Right cardiac atrium (tissue), 5 donors: ENCODE measurements at regions not wholly inside any gene's neighbourhood (a gene's known extent, or its start where the extent isn't known, plus 50 kb on each side); places are given as distances from the start of the nearest gene placed in this dataset.
"Not testable (repeated sequence)": the region's sequence is repeated elsewhere in the genome, so short reads cannot be mapped to it uniquely, and the experiment has no call there.

ENCODE experiments used
- ATAC-seq, 2 donors: fragments of 200-7000 bp; cut with Tn5 transposase; one replicate each; pipeline versions ENCODE4 v1.8.0 to v1.9.1; 2020; ENCODE audit warnings: moderate library complexity in 2 of 2, mild to moderate bottlenecking in 1 of 2
- DNase-seq, 3 donors: peaks; one replicate each; pipeline ENCODE4 v3.0.0-alpha.2; 2020
- H3K27ac ChIP-seq: one replicate; pipeline ENCODE4 v1.5.1; 2013; ENCODE audit warnings: mild to moderate bottlenecking, low read length, control low read depth, moderate library complexity
- H3K27me3 ChIP-seq: one replicate; pipeline ENCODE4 v1.6.1; 2013; ENCODE audit not compliant: control insufficient read depth, insufficient read depth
- H3K4me1 ChIP-seq: one replicate; pipeline ENCODE4 v1.6.1; 2013; ENCODE audit warnings: low read length; ENCODE audit not compliant: control insufficient read depth, insufficient read depth
- H3K4me3 ChIP-seq: one replicate; pipeline ENCODE4 v1.5.1; 2013; ENCODE audit warnings: low read length, control low read depth
- H3K9me3 ChIP-seq: one replicate; pipeline ENCODE4 v1.6.1; 2013; ENCODE audit warnings: low read length; ENCODE audit not compliant: control insufficient read depth
- whole genome bisulfite sequencing: extraction: QIAGEN DNeasy Blood & Tissue Kit; methylation state at CpG from one replicate; pipeline ENCODE4 v1.1.7; 2013; 5-methylcytosine and 5-hydroxymethylcytosine counted together
- intact Hi-C, 4 donors: fragments of 100-400 bp; cut with DNase I; formaldehyde crosslinking; loops; one replicate each; pipeline versions ENCODE4 v1.11.0 to v1.14.0; 2022 to 2023
- donor health status: healthy with polysubstance abuse.
- donor health status: DM: no; HTN: yes; CAD: no.
- donor health status: DM: no; HTN: no; CAD: no.
- donor health status: DM: no; HTN: yes; CAD: no; lungs with severe emphysema.
- donor health status: DM: yes; HTN: yes; CAD: no.

- Histone ChIP-seq H3K27me3 (no peaks in the 10 kb centered on the region), H3K4me3 (no peak overlapping the region), H3K9me3 (no peaks in the 10 kb centered on the region), H3K4me1 (no peaks in the 10 kb centered on the region), H3K27ac (no peak overlapping the region)
- DNase-seq (no peak), ATAC-seq (no peak)
- 95% methylated on average over 3 of the region's 3 CpGs for WGBS
- intact Hi-C loops: no loop called here
These were observed 240.2 kb downstream of the NEBL start for GRCh38 chr10:20656886-20657285.

- ATAC-seq, H3K9me3 ChIP-seq, H3K27ac ChIP-seq, H3K4me3 ChIP-seq, DNase-seq, H3K27me3 ChIP-seq, H3K4me1 ChIP-seq, intact Hi-C loops: not testable (repeated sequence)
- WGBS: 92% methylated on average over 5 of the region's 5 CpGs
These were observed 244.7 kb downstream of the NEBL start for GRCh38 chr10:20652424-20652823.

DNA sequence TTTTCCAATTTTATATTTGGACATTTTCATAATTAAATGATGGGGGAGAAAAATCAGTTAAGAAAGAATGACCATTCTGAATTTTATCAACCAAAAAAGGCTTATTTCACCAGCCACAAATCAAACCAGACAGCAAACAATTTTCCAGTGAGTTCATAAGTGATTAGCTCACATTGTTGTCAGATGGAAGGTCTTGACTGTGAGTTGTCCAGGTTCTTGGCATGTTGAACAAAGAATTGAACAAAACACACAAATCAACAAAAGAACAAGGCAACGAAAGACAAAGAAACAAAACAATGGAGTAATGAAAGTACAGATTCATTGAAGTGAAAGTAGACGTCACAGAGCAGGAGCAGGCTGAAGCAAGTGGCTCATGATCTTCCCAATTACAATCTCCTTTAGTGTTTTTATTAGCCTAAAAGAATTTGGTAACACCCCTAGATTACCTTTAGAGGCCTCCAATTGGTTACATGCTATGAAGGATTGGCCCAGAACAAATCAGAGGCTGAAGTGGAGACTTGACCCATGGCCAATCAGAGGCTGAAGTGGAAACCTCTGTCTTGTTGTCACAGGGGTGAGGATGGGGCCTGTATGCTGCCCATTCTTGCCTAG is 248.7 kb downstream of the NEBL start:
- no peak for ATAC-seq
- no peaks in the 10 kb centered on the region for H3K9me3 ChIP-seq
- no peak for DNase-seq
- H3K4me1 ChIP-seq: no peaks in the 10 kb centered on the region
- no peak overlapping the region for H3K27ac ChIP-seq
- H3K4me3 ChIP-seq: no peak overlapping the region
- H3K27me3 ChIP-seq: no peaks in the 10 kb centered on the region
- 79% methylated on average over 2 of the region's 2 CpGs for WGBS
- intact Hi-C loops: no loop called here

GRCh38 chr10:20647756-20648155 is 249.4 kb downstream of the NEBL start:
- intact Hi-C loops: no loop called here
- no peak for ATAC-seq
- Histone ChIP-seq H3K27ac (no peak overlapping the region), H3K27me3 (no peaks in the 10 kb centered on the region), H3K4me3 (no peak overlapping the region), H3K9me3 (no peaks in the 10 kb centered on the region), H3K4me1 (no peaks in the 10 kb centered on the region)
- no peak for DNase-seq

- ATAC-seq (no peak), DNase-seq (no peak)
- no peak overlapping the region for H3K4me3 ChIP-seq
- WGBS: 85% methylated on average over 8 of the region's 8 CpGs
- no peaks in the 10 kb centered on the region for H3K4me1 ChIP-seq
- intact Hi-C loops: no loop called here
- no peak overlapping the region for H3K27ac ChIP-seq
- no peaks in the 10 kb centered on the region for H3K27me3 ChIP-seq
- H3K9me3 ChIP-seq: no peaks in the 10 kb centered on the region
These were observed 252.7 kb downstream of the NEBL start for GRCh38 chr10:20644421-20644820.

DNA sequence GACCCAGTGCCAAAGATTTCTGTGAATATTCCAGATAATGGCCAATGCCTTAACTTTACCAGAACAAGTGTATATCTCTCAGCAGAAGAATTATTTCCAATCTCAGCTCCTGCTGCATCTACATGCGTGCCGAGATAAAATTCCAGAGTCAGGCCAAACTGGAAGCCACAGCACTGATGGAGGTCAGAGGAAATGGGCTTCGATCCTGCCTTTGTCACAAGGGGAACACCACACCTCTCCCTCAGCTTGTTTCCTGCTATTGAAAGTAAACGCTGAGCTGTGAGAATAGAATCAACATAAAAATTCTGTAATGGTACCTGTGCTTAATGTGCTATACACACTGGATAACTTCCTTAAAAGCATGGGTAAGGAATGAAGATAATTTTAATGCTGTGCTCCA is 255.5 kb downstream of the NEBL start:
- no peak for DNase-seq
- H3K4me1 ChIP-seq: no peaks in the 10 kb centered on the region
- H3K27me3 ChIP-seq: no peaks in the 10 kb centered on the region
- no peak overlapping the region for H3K4me3 ChIP-seq
- H3K9me3 ChIP-seq: no peaks in the 10 kb centered on the region
- no peak overlapping the region for H3K27ac ChIP-seq
- 41% methylated on average over 4 of the region's 4 CpGs for WGBS
- peak; percentile 48 to 74 for ATAC-seq
- intact Hi-C loops: no loop called here

DNA sequence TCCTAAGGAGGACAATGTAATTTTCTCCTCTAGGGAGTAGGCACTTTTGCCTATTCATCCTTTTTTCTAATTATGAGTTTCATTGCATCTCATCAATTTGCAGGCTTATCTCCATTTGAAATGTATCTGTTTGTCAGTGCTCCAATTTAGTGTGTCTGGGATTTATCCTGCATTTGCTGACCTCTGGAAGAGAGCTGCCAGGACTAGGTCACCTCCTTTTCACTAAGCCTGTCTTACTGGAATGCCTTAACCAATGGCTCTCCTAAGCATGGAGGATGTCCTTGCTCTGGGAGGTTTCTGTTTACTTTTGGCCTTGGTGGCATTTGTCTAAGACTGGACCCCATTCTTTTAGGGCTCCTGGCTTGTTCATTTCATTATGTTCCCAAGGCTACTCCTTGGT is 261.5 kb downstream of the NEBL start:
- DNase-seq (no peak), ATAC-seq (no peak)
- Histone ChIP-seq H3K27ac (no peak overlapping the region), H3K4me1 (no peaks in the 10 kb centered on the region), H3K27me3 (no peaks in the 10 kb centered on the region), H3K4me3 (no peak overlapping the region), H3K9me3 (no peaks in the 10 kb centered on the region)
- intact Hi-C loops: no loop called here

DNA sequence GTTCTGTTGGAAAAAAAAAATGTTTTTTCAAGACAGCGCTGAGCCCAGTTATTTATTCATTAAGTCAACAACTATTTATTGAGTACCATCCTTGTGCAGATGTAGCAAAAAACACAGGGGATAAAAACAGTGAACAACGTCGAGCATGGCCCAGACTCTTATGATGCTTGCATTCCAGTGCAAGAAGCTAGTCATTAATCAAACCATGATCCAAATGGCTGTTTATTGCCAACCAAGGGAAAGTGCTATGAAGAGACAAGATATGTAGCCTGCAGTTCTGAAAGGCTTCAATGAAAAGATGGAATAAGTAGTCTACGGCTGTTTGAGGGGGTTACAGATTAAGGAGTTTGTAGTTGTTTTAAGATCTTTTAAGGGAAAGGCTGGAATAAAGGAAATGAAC is 262.3 kb downstream of the NEBL start:
- no peak for DNase-seq
- no peak overlapping the region for H3K4me3 ChIP-seq
- ATAC-seq: no peak
- WGBS: 65% methylated on average over 4 of the region's 4 CpGs
- no peaks in the 10 kb centered on the region for H3K9me3 ChIP-seq
- H3K4me1 ChIP-seq: no peaks in the 10 kb centered on the region
- no peak overlapping the region for H3K27ac ChIP-seq
- no peaks in the 10 kb centered on the region for H3K27me3 ChIP-seq
- intact Hi-C loops: no loop called here

- Histone ChIP-seq H3K27ac (no peak overlapping the region), H3K4me1 (no peaks in the 10 kb centered on the region), H3K9me3 (no peaks in the 10 kb centered on the region), H3K4me3 (no peak overlapping the region), H3K27me3 (no peaks in the 10 kb centered on the region)
- no peak for DNase-seq
- WGBS: 83% methylated on average over 4 of the region's 4 CpGs
- intact Hi-C loops: no loop called here
- ATAC-seq: no peak
These were observed 263.4 kb downstream of the NEBL start for GRCh38 chr10:20633714-20634113.

- ATAC-seq: no peak
- Histone ChIP-seq H3K27ac (no peak overlapping the region), H3K9me3 (no peaks in the 10 kb centered on the region), H3K27me3 (no peaks in the 10 kb centered on the region), H3K4me1 (no peaks in the 10 kb centered on the region), H3K4me3 (no peak overlapping the region)
- intact Hi-C loops: no loop called here
- no peak for DNase-seq
- WGBS: 79% methylated on average over 2 of the region's 2 CpGs
These were observed 264.4 kb downstream of the NEBL start for GRCh38 chr10:20632696-20633095.

DNA sequence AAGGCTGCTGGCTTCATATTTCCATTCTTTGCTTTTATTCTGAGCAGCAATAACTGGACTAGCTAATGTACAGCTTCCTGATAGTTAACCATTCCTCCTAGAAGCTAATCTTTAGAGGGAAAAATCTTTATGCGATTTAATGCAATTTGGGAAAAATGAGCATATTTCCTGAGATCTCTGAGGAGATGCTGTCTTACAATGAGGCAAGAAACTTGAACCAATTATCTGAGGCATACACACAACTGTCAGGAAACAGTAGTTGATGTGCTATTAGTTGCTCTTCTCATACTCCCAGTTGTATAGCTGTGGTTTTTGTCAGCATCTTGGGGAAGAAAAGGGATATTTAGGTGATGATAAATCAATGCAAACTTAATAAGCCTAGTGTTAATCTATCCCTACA is 265.9 kb downstream of the NEBL start:
- H3K27me3 ChIP-seq: no peaks in the 10 kb centered on the region
- WGBS: 88% methylated on average over 1 of the region's 1 CpG
- no peak overlapping the region for H3K4me3 ChIP-seq
- intact Hi-C loops: no loop called here
- H3K4me1 ChIP-seq: no peaks in the 10 kb centered on the region
- H3K9me3 ChIP-seq: no peaks in the 10 kb centered on the region
- DNase-seq (no peak), ATAC-seq (no peak)
- H3K27ac ChIP-seq: no peak overlapping the region

DNA sequence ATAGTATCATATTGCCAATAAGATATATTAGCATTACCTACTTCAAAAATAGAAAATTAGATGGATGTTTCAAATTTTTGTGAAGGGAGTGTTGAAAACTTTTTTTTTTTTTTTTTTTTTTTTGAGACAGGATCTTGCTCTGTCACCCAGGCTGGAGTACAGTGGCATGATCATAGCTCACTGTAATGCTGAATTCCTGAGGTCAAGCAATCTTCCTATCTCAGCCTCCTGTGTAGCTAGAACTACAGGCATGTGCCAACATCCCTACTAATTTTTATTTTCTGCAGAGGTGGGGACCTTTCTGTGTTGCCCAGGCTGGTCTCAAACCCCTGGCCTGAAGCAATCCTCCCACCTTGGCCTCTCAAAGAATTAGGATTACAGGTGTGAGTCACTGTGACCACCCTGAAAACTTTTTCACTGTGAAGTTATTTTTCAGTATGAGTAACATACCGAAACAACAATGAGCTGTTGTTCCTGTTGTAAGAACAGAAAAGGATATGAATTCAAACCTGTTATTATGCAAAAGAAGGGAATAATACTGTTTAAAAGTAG is 266.9 kb downstream of the NEBL start:
- Histone ChIP-seq H3K27me3 (no peaks in the 10 kb centered on the region), H3K4me3 (no peak overlapping the region), H3K27ac (no peak overlapping the region), H3K4me1 (no peaks in the 10 kb centered on the region), H3K9me3 (no peaks in the 10 kb centered on the region)
- WGBS: 83% methylated on average over 1 of the region's 1 CpG
- ATAC-seq: no peak
- intact Hi-C loops: no loop called here
- no peak for DNase-seq
